ENCODE measurements at regions not wholly inside any gene's neighbourhood (a gene's known extent, or its start where the extent isn't known, plus 50 kb on each side); places are given as distances from the start of the nearest gene placed in this dataset.

GRCh38 chr10:44143556-44143955, 241.3 kb downstream of the CXCL12 start:
- no peak for TF ChIP-seq CTCF (IDR thresholded peaks at IDR 0.05)
- TF ChIP-seq POLR2AphosphoS5 (IDR thresholded peaks at IDR 0.05) = no peak
